Breast epithelium (tissue), 3 donors: ENCODE measurements at regions not wholly inside any gene's neighbourhood (a gene's known extent, or its start where the extent isn't known, plus 50 kb on each side); places are given as distances from the start of the nearest gene placed in this dataset.

Source experiments
- POLR2A ChIP-seq: fragments of 450-650 bp; IDR thresholded peaks from one replicate; pipeline ENCODE4 v1.6.1; 2016; ENCODE audit warnings: antibody characterized with exemption, mild to moderate bottlenecking, moderate library complexity
- TF ChIP-seq, protein P1 (sequence below), 3 donors: fragments of 450-650 bp; IDR thresholded peaks; one replicate each; pipeline ENCODE4 v1.5.1; 2016 to 2017; ENCODE audit warnings: antibody characterized with exemption in 3 of 3, mild to moderate bottlenecking in 3 of 3, moderate library complexity in 3 of 3

DNA sequence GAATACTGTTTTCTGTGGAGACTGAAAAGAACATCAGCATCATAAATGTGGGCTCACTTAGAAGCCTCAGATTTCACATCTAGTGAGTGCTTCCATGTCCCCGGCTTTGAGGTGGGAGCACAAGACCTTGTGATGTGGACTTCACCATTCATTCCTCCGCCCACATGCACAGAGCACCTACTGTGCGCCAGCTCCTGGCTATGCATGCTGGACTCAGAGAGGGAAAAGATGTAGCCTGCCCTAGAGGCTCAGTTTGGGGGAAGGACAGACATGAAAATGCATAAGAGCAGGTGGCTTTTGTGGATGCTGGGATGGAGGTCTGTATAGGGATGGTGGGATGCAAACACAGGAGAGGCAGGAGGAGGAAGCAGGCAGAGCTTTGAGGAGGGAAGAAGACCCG lies 65.0 kb downstream of the SERPINA3 start:
- TF ChIP-seq, protein P1, sequence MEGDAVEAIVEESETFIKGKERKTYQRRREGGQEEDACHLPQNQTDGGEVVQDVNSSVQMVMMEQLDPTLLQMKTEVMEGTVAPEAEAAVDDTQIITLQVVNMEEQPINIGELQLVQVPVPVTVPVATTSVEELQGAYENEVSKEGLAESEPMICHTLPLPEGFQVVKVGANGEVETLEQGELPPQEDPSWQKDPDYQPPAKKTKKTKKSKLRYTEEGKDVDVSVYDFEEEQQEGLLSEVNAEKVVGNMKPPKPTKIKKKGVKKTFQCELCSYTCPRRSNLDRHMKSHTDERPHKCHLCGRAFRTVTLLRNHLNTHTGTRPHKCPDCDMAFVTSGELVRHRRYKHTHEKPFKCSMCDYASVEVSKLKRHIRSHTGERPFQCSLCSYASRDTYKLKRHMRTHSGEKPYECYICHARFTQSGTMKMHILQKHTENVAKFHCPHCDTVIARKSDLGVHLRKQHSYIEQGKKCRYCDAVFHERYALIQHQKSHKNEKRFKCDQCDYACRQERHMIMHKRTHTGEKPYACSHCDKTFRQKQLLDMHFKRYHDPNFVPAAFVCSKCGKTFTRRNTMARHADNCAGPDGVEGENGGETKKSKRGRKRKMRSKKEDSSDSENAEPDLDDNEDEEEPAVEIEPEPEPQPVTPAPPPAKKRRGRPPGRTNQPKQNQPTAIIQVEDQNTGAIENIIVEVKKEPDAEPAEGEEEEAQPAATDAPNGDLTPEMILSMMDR (IDR thresholded peaks at IDR 0.05): no peak
- no peak for TF ChIP-seq POLR2A
